ENCODE measurements at regions not wholly inside any gene's neighbourhood (a gene's known extent, or its start where the extent isn't known, plus 50 kb on each side); places are given as distances from the start of the nearest gene placed in this dataset.

DNA sequence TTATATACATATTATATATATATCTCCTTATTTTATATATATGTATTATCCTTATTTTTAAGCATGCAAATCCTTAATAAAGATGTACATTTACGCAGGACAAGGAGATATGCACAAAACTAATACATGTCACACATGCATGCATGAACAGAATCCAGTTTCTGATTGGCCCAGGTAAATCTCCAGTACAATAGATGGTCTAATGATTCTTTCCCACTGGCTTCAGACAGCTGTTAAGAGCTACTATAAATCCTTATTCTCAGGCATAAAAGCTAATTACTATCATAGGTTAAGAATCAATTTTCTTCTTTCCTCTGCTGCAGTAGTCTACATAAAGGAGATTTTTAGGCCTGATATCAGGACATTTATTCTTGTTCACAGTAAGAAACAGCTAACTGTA is 689.8 kb downstream of the KCTD8 start:
- Histone ChIP-seq H3K36me3 (ENCODE audit: insufficient read depth, low read length) (no peaks in the 10 kb centered on the region), H2AFZ (ENCODE audit: low read depth, low read length) (no peak overlapping the region), H3K9ac (ENCODE audit: low read length) (no peak overlapping the region), H3K79me2 (ENCODE audit: insufficient read depth, low read length) (no peaks in the 10 kb centered on the region), H3K4me3 (ENCODE audit: insufficient read depth, low read depth, low read length) (no peak overlapping the region), H3K9me3 (ENCODE audit: insufficient read depth, low read depth, low read length) (no peaks in the 10 kb centered on the region), H4K20me1 (ENCODE audit: insufficient read depth, low read length) (no peaks in the 10 kb centered on the region), H3K4me1 (ENCODE audit: insufficient read depth, low read length) (no peaks in the 10 kb centered on the region), H3K27ac (ENCODE audit: low read depth, low read length) (no peak overlapping the region), H3K4me2 (ENCODE audit: low read length) (no peak overlapping the region), H3K27me3 (ENCODE audit: insufficient read depth, low read length) (no peaks in the 10 kb centered on the region)
- Mint-ChIP-seq H3K9me3 (ENCODE audit: unreplicated experiment) (no peaks in the 10 kb centered on the region), H3K4me3 (ENCODE audit: unreplicated experiment) (no peak overlapping the region), H3K36me3 (ENCODE audit: low read depth, unreplicated experiment) (no peaks in the 10 kb centered on the region), H3K27ac (ENCODE audit: unreplicated experiment) (no peak overlapping the region), H3K4me1 (ENCODE audit: low read depth, unreplicated experiment) (no peaks in the 10 kb centered on the region), H3K27me3 (ENCODE audit: low read depth, unreplicated experiment) (no peaks in the 10 kb centered on the region)
- DNase-seq (ENCODE audit: low read depth) (no peak), FAIRE-seq (no peak)
- TF ChIP-seq, protein P1, sequence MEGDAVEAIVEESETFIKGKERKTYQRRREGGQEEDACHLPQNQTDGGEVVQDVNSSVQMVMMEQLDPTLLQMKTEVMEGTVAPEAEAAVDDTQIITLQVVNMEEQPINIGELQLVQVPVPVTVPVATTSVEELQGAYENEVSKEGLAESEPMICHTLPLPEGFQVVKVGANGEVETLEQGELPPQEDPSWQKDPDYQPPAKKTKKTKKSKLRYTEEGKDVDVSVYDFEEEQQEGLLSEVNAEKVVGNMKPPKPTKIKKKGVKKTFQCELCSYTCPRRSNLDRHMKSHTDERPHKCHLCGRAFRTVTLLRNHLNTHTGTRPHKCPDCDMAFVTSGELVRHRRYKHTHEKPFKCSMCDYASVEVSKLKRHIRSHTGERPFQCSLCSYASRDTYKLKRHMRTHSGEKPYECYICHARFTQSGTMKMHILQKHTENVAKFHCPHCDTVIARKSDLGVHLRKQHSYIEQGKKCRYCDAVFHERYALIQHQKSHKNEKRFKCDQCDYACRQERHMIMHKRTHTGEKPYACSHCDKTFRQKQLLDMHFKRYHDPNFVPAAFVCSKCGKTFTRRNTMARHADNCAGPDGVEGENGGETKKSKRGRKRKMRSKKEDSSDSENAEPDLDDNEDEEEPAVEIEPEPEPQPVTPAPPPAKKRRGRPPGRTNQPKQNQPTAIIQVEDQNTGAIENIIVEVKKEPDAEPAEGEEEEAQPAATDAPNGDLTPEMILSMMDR (IDR thresholded peaks at IDR 0.05; ENCODE audit: insufficient read depth, low read depth, low read length): no peak
- no peak for TF ChIP-seq EZH2 (IDR thresholded peaks at IDR 0.05; ENCODE audit: insufficient read depth, low read length)

DNA sequence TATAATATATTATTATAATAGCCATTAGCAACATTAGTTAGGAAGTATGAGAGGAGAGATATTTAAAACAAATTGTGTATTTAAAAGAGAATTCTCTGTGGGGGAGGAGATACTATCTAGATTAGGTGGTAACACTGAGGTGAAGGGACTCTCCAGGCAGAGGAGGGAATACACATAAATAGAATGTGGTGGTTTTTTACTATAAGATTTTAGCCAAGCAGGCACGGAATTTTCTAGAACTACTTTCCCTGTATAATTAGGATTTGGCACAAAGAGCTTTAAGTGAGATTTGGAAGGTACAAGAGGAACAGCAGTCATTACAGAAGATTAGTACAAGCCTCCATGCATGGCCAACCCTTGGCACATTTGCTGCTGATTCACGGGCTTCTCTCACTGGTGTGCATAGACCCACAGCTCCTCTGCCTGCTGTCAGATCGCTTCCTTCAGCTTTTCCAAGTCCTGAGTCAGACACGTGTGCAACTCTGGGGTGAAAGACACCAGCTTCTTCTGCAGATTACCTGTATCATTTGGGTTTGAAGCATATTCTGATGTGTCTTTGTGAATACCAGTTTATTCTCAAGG is 685.5 kb downstream of the KCTD8 start:
- H3K36me3 Mint-ChIP-seq (ENCODE audit: low read depth, unreplicated experiment): no peaks in the 10 kb centered on the region

DNA sequence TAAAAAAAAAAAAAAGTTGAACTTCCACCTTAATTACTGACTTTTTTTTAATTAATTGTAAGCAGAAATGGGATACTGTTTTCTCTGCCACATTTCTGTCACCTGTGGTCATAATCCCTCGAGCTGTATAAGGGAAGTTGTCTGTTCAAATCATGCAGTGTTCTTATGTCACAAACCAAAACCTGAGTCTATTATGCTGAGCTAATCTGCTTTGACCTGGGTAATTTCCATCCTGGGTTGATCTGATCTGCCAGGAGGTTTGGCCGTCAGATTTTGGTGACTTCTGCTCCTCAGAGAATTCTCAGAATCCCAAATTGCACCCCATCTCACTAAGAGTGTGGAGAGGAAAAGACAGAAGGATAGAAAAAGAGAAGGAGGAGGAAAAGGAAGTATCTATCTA is 683.1 kb downstream of the KCTD8 start:
- H3K27me3 ChIP-seq (ENCODE audit: insufficient read depth, low read length): no peaks in the 10 kb centered on the region
- H3K9me3 Mint-ChIP-seq (ENCODE audit: unreplicated experiment): no peaks in the 10 kb centered on the region
- no peak overlapping the region for H3K27ac ChIP-seq (ENCODE audit: low read depth, low read length)
- no peak overlapping the region for H3K9ac ChIP-seq (ENCODE audit: low read length)
- TF ChIP-seq, protein P1 (IDR thresholded peaks at IDR 0.05; ENCODE audit: insufficient read depth, low read depth, low read length): no peak
- TF ChIP-seq EZH2 (IDR thresholded peaks at IDR 0.05; ENCODE audit: insufficient read depth, low read length): no peak
- no peaks in the 10 kb centered on the region for H3K36me3 ChIP-seq (ENCODE audit: insufficient read depth, low read length)
- no peak overlapping the region for H3K4me3 ChIP-seq (ENCODE audit: insufficient read depth, low read depth, low read length)
- no peak overlapping the region for H3K4me3 Mint-ChIP-seq (ENCODE audit: unreplicated experiment)
- no peak overlapping the region for H3K27ac Mint-ChIP-seq (ENCODE audit: unreplicated experiment)
- H3K79me2 ChIP-seq (ENCODE audit: insufficient read depth, low read length): no peaks in the 10 kb centered on the region
- no peaks in the 10 kb centered on the region for H3K4me1 ChIP-seq (ENCODE audit: insufficient read depth, low read length)
- FAIRE-seq (no peak), DNase-seq (ENCODE audit: low read depth) (no peak)
- H3K27me3 Mint-ChIP-seq (ENCODE audit: low read depth, unreplicated experiment): no peaks in the 10 kb centered on the region
- no peak overlapping the region for H3K4me2 ChIP-seq (ENCODE audit: low read length)
- H2AFZ ChIP-seq (ENCODE audit: low read depth, low read length): no peak overlapping the region
- no peaks in the 10 kb centered on the region for H3K4me1 Mint-ChIP-seq (ENCODE audit: low read depth, unreplicated experiment)
- H4K20me1 ChIP-seq (ENCODE audit: insufficient read depth, low read length): no peaks in the 10 kb centered on the region
- H3K36me3 Mint-ChIP-seq (ENCODE audit: low read depth, unreplicated experiment): no peaks in the 10 kb centered on the region
- no peaks in the 10 kb centered on the region for H3K9me3 ChIP-seq (ENCODE audit: insufficient read depth, low read depth, low read length)

More for the DNA sequence above, 685.5 kb downstream of the KCTD8 start:
- H3K4me3 ChIP-seq (ENCODE audit: insufficient read depth, low read depth, low read length): no peak overlapping the region
- no peaks in the 10 kb centered on the region for H3K79me2 ChIP-seq (ENCODE audit: insufficient read depth, low read length)
- H3K9ac ChIP-seq (ENCODE audit: low read length): no peak overlapping the region
- Mint-ChIP-seq H3K4me1 (ENCODE audit: low read depth, unreplicated experiment) (no peaks in the 10 kb centered on the region), H3K9me3 (ENCODE audit: unreplicated experiment) (no peaks in the 10 kb centered on the region), H3K4me3 (ENCODE audit: unreplicated experiment) (no peak overlapping the region), H3K27ac (ENCODE audit: unreplicated experiment) (no peak overlapping the region), H3K27me3 (ENCODE audit: low read depth, unreplicated experiment) (no peaks in the 10 kb centered on the region)
- DNase-seq (ENCODE audit: low read depth): peak; percentile 15
- H3K36me3 ChIP-seq (ENCODE audit: insufficient read depth, low read length): no peaks in the 10 kb centered on the region
- no peaks in the 10 kb centered on the region for H3K9me3 ChIP-seq (ENCODE audit: insufficient read depth, low read depth, low read length)
- no peak overlapping the region for H3K4me2 ChIP-seq (ENCODE audit: low read length)
- H3K27ac ChIP-seq (ENCODE audit: low read depth, low read length): no peak overlapping the region
- TF ChIP-seq EZH2 (IDR thresholded peaks at IDR 0.05; ENCODE audit: insufficient read depth, low read length): no peak
- TF ChIP-seq, protein P1 (IDR thresholded peaks at IDR 0.05; ENCODE audit: insufficient read depth, low read depth, low read length): no peak
- no peak for FAIRE-seq
- no peaks in the 10 kb centered on the region for H3K27me3 ChIP-seq (ENCODE audit: insufficient read depth, low read length)
- H4K20me1 ChIP-seq (ENCODE audit: insufficient read depth, low read length): no peaks in the 10 kb centered on the region
- no peaks in the 10 kb centered on the region for H3K4me1 ChIP-seq (ENCODE audit: insufficient read depth, low read length)
- H2AFZ ChIP-seq (ENCODE audit: low read depth, low read length): no peak overlapping the region
